ENCODE measurements at regions not wholly inside any gene's neighbourhood (a gene's known extent, or its start where the extent isn't known, plus 50 kb on each side); places are given as distances from the start of the nearest gene placed in this dataset.
A peak's percentile ranks its signal among the peaks of the same experiment; 100 is the strongest.
"Not testable (repeated sequence)": the region's sequence is repeated elsewhere in the genome, so short reads cannot be mapped to it uniquely, and the experiment has no call there.

- no peak for DNase-seq
- Mint-ChIP-seq H3K4me1 (ENCODE audit: low read depth) (no peaks in the 10 kb centered on the region), H3K4me3 (no peak overlapping the region), H3K27me3 (ENCODE audit: low read depth) (no peaks in the 10 kb centered on the region), H3K27ac (no peak overlapping the region), H3K9me3 (peaks cover 0 to 3% of the 10 kb centered on the region in 2 donors), H3K36me3 (ENCODE audit: insufficient read depth in 2 of 2) (no peaks in the 10 kb centered on the region)
- no peak for ATAC-seq (replicated peaks in 1 of 2)
These were observed 856.7 kb upstream of the PRKX start for GRCh38 chrX:4570151-4570550.

- ATAC-seq (replicated peaks in 1 of 2) = no peak
- DNase-seq = no peak
- Mint-ChIP-seq H3K27ac (no peak overlapping the region), H3K36me3 (ENCODE audit: insufficient read depth in 2 of 2) (no peaks in the 10 kb centered on the region), H3K4me3 (no peak overlapping the region), H3K27me3 (ENCODE audit: low read depth) (no peaks in the 10 kb centered on the region), H3K9me3 (no peaks in the 10 kb centered on the region), H3K4me1 (ENCODE audit: low read depth) (no peaks in the 10 kb centered on the region)
These were observed 846.7 kb upstream of the PRKX start for GRCh38 chrX:4560192-4560591.

- no peak overlapping the region for H3K27ac Mint-ChIP-seq
- H3K4me1 Mint-ChIP-seq (ENCODE audit: low read depth) = no peaks in the 10 kb centered on the region
- peaks cover 9% of the 10 kb centered on the region for H3K27me3 Mint-ChIP-seq (ENCODE audit: low read depth)
- no peak overlapping the region for H3K4me3 Mint-ChIP-seq
- ATAC-seq (replicated peaks in 1 of 2) (no peak), DNase-seq (no peak)
- H3K36me3 Mint-ChIP-seq (ENCODE audit: insufficient read depth in 2 of 2) = no peaks in the 10 kb centered on the region
- peaks cover 0 to 2% of the 10 kb centered on the region in 2 donors for H3K9me3 Mint-ChIP-seq
These were observed 836.6 kb upstream of the PRKX start for GRCh38 chrX:4550018-4550417.

GRCh38 chrX:4547213-4547836, 833.9 kb upstream of the PRKX start:
- no peak overlapping the region for H3K4me3 Mint-ChIP-seq
- H3K36me3 Mint-ChIP-seq (ENCODE audit: insufficient read depth in 2 of 2) = no peaks in the 10 kb centered on the region
- DNase-seq (peak; percentile 14 to 25), ATAC-seq (replicated peaks in 1 of 2) (no peak)
- H3K27me3 Mint-ChIP-seq (ENCODE audit: low read depth) = peaks cover 9% of the 10 kb centered on the region
- H3K9me3 Mint-ChIP-seq = no peaks in the 10 kb centered on the region
- no peaks in the 10 kb centered on the region for H3K4me1 Mint-ChIP-seq (ENCODE audit: low read depth)
- H3K27ac Mint-ChIP-seq = no peak overlapping the region

- not testable (repeated sequence) for H3K4me1 Mint-ChIP-seq (ENCODE audit: low read depth); ATAC-seq (replicated peaks in 1 of 2); H3K9me3 Mint-ChIP-seq; H3K27ac Mint-ChIP-seq; H3K36me3 Mint-ChIP-seq (ENCODE audit: insufficient read depth in 2 of 2); H3K27me3 Mint-ChIP-seq (ENCODE audit: low read depth); H3K4me3 Mint-ChIP-seq; DNase-seq
These were observed 832.7 kb upstream of the PRKX start for GRCh38 chrX:4546178-4546577.

GRCh38 chrX:4528247-4528646, 814.8 kb upstream of the PRKX start:
- no peaks in the 10 kb centered on the region for H3K27me3 Mint-ChIP-seq (ENCODE audit: low read depth)
- H3K4me3 Mint-ChIP-seq = no peak overlapping the region
- no peak overlapping the region for H3K27ac Mint-ChIP-seq
- ATAC-seq (replicated peaks in 1 of 2) (no peak), DNase-seq (no peak)
- no peaks in the 10 kb centered on the region for H3K9me3 Mint-ChIP-seq
- no peaks in the 10 kb centered on the region for H3K4me1 Mint-ChIP-seq (ENCODE audit: low read depth)
- no peaks in the 10 kb centered on the region for H3K36me3 Mint-ChIP-seq (ENCODE audit: insufficient read depth in 2 of 2)

GRCh38 chrX:4485912-4486311, 772.5 kb upstream of the PRKX start:
- peaks cover 1 to 4% of the 10 kb centered on the region in 2 donors for H3K9me3 Mint-ChIP-seq
- no peak overlapping the region for H3K4me3 Mint-ChIP-seq
- H3K36me3 Mint-ChIP-seq (ENCODE audit: insufficient read depth in 2 of 2) = no peaks in the 10 kb centered on the region
- H3K27ac Mint-ChIP-seq = no peak overlapping the region
- DNase-seq = no peak
- H3K27me3 Mint-ChIP-seq (ENCODE audit: low read depth) = no peaks in the 10 kb centered on the region
- no peaks in the 10 kb centered on the region for H3K4me1 Mint-ChIP-seq (ENCODE audit: low read depth)
- ATAC-seq (replicated peaks in 1 of 2) = no peak

GRCh38 chrX:4484266-4484665, 770.8 kb upstream of the PRKX start:
- DNase-seq = no peak
- Mint-ChIP-seq H3K27me3 (ENCODE audit: low read depth) (no peaks in the 10 kb centered on the region), H3K9me3 (peaks cover 1 to 4% of the 10 kb centered on the region in 2 donors), H3K27ac (no peak overlapping the region), H3K36me3 (ENCODE audit: insufficient read depth in 2 of 2) (no peaks in the 10 kb centered on the region), H3K4me3 (no peak overlapping the region), H3K4me1 (ENCODE audit: low read depth) (no peaks in the 10 kb centered on the region)
- no peak for ATAC-seq (replicated peaks in 1 of 2)

- no peak overlapping the region for H3K4me3 Mint-ChIP-seq
- no peak for ATAC-seq (replicated peaks in 1 of 2)
These were observed 738.1 kb upstream of the PRKX start for GRCh38 chrX:4451591-4451990.

GRCh38 chrX:4450177-4450576, 736.7 kb upstream of the PRKX start:
- Mint-ChIP-seq H3K4me3 (no peak overlapping the region), H3K9me3 (peaks cover 2 to 20% of the 10 kb centered on the region in 2 donors), H3K27ac (no peak overlapping the region), H3K36me3 (ENCODE audit: insufficient read depth in 2 of 2) (peaks cover 0 to 3% of the 10 kb centered on the region in 2 donors), H3K4me1 (ENCODE audit: low read depth) (no peaks in the 10 kb centered on the region), H3K27me3 (ENCODE audit: low read depth) (no peaks in the 10 kb centered on the region)
- no peak for DNase-seq
- ATAC-seq (replicated peaks in 1 of 2) = no peak

More at GRCh38 chrX:4451591-4451990, 738.1 kb upstream of the PRKX start:
- Mint-ChIP-seq H3K4me1 (ENCODE audit: low read depth) (no peaks in the 10 kb centered on the region), H3K27me3 (ENCODE audit: low read depth) (no peaks in the 10 kb centered on the region), H3K9me3 (peaks cover 2 to 20% of the 10 kb centered on the region in 2 donors), H3K36me3 (ENCODE audit: insufficient read depth in 2 of 2) (peaks cover 0 to 3% of the 10 kb centered on the region in 2 donors), H3K27ac (no peak overlapping the region)
- DNase-seq = no peak

- H3K9me3 Mint-ChIP-seq = peaks cover 0 to 5% of the 10 kb centered on the region in 2 donors
- DNase-seq (no peak), ATAC-seq (replicated peaks in 1 of 2) (no peak)
- H3K4me3 Mint-ChIP-seq = no peak overlapping the region
- H3K27ac Mint-ChIP-seq = no peak overlapping the region
- no peaks in the 10 kb centered on the region for H3K4me1 Mint-ChIP-seq (ENCODE audit: low read depth)
- no peaks in the 10 kb centered on the region for H3K27me3 Mint-ChIP-seq (ENCODE audit: low read depth)
- H3K36me3 Mint-ChIP-seq (ENCODE audit: insufficient read depth in 2 of 2) = peaks cover 0 to 2% of the 10 kb centered on the region in 2 donors
These were observed 722.5 kb upstream of the PRKX start for GRCh38 chrX:4435905-4436304.

GRCh38 chrX:4397471-4397870, 684.0 kb upstream of the PRKX start:
- H3K4me1 Mint-ChIP-seq (ENCODE audit: low read depth) = no peaks in the 10 kb centered on the region
- no peak for DNase-seq
- H3K9me3 Mint-ChIP-seq = peaks cover 0 to 11% of the 10 kb centered on the region in 2 donors
- no peaks in the 10 kb centered on the region for H3K27me3 Mint-ChIP-seq (ENCODE audit: low read depth)
- no peak overlapping the region for H3K4me3 Mint-ChIP-seq
- no peaks in the 10 kb centered on the region for H3K36me3 Mint-ChIP-seq (ENCODE audit: insufficient read depth in 2 of 2)
- no peak for ATAC-seq (replicated peaks in 1 of 2)
- H3K27ac Mint-ChIP-seq = no peak overlapping the region

GRCh38 chrX:4382273-4382672, 668.8 kb upstream of the PRKX start:
- Mint-ChIP-seq H3K4me1 (ENCODE audit: low read depth) (no peaks in the 10 kb centered on the region), H3K9me3 (peaks cover under 1% of the 10 kb centered on the region in 2 donors), H3K4me3 (no peak overlapping the region), H3K27me3 (ENCODE audit: low read depth) (no peaks in the 10 kb centered on the region), H3K27ac (no peak overlapping the region), H3K36me3 (ENCODE audit: insufficient read depth in 2 of 2) (no peaks in the 10 kb centered on the region)
- DNase-seq (no peak), ATAC-seq (replicated peaks in 1 of 2) (no peak)

- ATAC-seq (replicated peaks in 1 of 2) = no peak
- H3K36me3 Mint-ChIP-seq (ENCODE audit: insufficient read depth in 2 of 2) = no peaks in the 10 kb centered on the region
These were observed 667.3 kb upstream of the PRKX start for GRCh38 chrX:4380710-4381109.

More at GRCh38 chrX:4380710-4381109, 667.3 kb upstream of the PRKX start:
- H3K27ac Mint-ChIP-seq = no peak overlapping the region
- no peak for DNase-seq
- no peak overlapping the region for H3K4me3 Mint-ChIP-seq
- peaks cover 3 to 4% of the 10 kb centered on the region in 2 donors for H3K9me3 Mint-ChIP-seq
- no peaks in the 10 kb centered on the region for H3K27me3 Mint-ChIP-seq (ENCODE audit: low read depth)
- no peaks in the 10 kb centered on the region for H3K4me1 Mint-ChIP-seq (ENCODE audit: low read depth)
